IPS-18a (cell line): ENCODE measurements at regions not wholly inside any gene's neighbourhood (a gene's known extent, or its start where the extent isn't known, plus 50 kb on each side); places are given as distances from the start of the nearest gene placed in this dataset.
"Not testable (repeated sequence)": the region's sequence is repeated elsewhere in the genome, so short reads cannot be mapped to it uniquely, and the experiment has no call there.

Experiments used
- H3K27ac ChIP-seq: one replicate; pipeline ENCODE4 v1.5.1; 2013; ENCODE audit warnings: low read length
- H3K27me3 ChIP-seq: one replicate; pipeline ENCODE4 v1.6.1; 2013; ENCODE audit warnings: mild to moderate bottlenecking, low read length; ENCODE audit not compliant: control insufficient read depth, insufficient read depth
- H3K36me3 ChIP-seq: one replicate; pipeline ENCODE4 v1.6.1; 2013; ENCODE audit warnings: low read depth, low read length; ENCODE audit not compliant: control insufficient read depth
- H3K4me1 ChIP-seq: one replicate; pipeline ENCODE4 v1.6.1; 2013; ENCODE audit warnings: low read depth, low read length; ENCODE audit not compliant: control insufficient read depth
- H3K4me3 ChIP-seq: one replicate; pipeline ENCODE4 v1.5.1; 2013; ENCODE audit warnings: low read length
- H3K9ac ChIP-seq: one replicate; pipeline ENCODE4 v1.6.1; 2013; ENCODE audit warnings: mild to moderate bottlenecking, low read length, moderate library complexity
- H3K9me3 ChIP-seq: one replicate; pipeline ENCODE4 v1.6.1; 2013; ENCODE audit warnings: low read depth, low read length; ENCODE audit not compliant: control insufficient read depth

- no peaks in the 10 kb centered on the region for H3K9me3 ChIP-seq
- H3K4me3 ChIP-seq: no peak overlapping the region
- H3K9ac ChIP-seq: no peak overlapping the region
- H3K27me3 ChIP-seq: no peaks in the 10 kb centered on the region
- H3K4me1 ChIP-seq: no peaks in the 10 kb centered on the region
- H3K36me3 ChIP-seq: no peaks in the 10 kb centered on the region
- H3K27ac ChIP-seq: no peak overlapping the region
These were observed 277.7 kb upstream of the HNRNPA3 start for GRCh38 chr2:176934869-176935415.

GRCh38 chr2:176935543-176936102, 277.0 kb upstream of the HNRNPA3 start:
- Histone ChIP-seq H3K36me3 (no peaks in the 10 kb centered on the region), H3K4me3 (no peak overlapping the region), H3K27ac (no peak overlapping the region), H3K9ac (no peak overlapping the region), H3K9me3 (no peaks in the 10 kb centered on the region), H3K27me3 (no peaks in the 10 kb centered on the region), H3K4me1 (no peaks in the 10 kb centered on the region)

GRCh38 chr2:176936410-176936809, 276.2 kb upstream of the HNRNPA3 start:
- Histone ChIP-seq H3K4me3 (no peak overlapping the region), H3K9ac (no peak overlapping the region), H3K36me3 (no peaks in the 10 kb centered on the region), H3K27me3 (no peaks in the 10 kb centered on the region), H3K9me3 (no peaks in the 10 kb centered on the region), H3K4me1 (no peaks in the 10 kb centered on the region), H3K27ac (no peak overlapping the region)

- Histone ChIP-seq H3K4me1 (no peaks in the 10 kb centered on the region), H3K27ac (no peak overlapping the region), H3K4me3 (no peak overlapping the region), H3K9me3 (no peaks in the 10 kb centered on the region), H3K27me3 (no peaks in the 10 kb centered on the region), H3K9ac (no peak overlapping the region), H3K36me3 (no peaks in the 10 kb centered on the region)
These were observed 267.6 kb upstream of the HNRNPA3 start for GRCh38 chr2:176944998-176945397.

DNA sequence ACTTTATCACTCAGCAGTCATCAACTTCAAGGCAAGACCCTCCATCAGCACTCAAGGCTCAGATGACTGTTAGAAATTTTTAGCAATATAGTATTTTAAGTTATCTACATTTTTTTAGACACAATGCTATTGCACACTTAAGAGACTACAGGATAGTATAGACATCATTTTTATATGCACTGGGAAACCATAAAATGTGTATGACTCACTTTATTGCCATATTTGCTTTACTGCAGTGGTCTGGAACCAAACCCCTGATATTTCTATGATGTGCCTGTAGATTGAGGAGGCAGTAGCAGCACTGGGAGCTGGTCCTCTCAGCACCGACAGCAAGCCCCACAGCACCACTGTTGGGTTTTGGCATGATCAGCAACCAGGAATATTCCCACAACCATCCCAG, 264.8 kb upstream of the HNRNPA3 start:
- Histone ChIP-seq H3K36me3 (no peaks in the 10 kb centered on the region), H3K27me3 (no peaks in the 10 kb centered on the region), H3K9me3 (no peaks in the 10 kb centered on the region), H3K4me3 (no peak overlapping the region), H3K27ac (no peak overlapping the region), H3K9ac (no peak overlapping the region), H3K4me1 (no peaks in the 10 kb centered on the region)

DNA sequence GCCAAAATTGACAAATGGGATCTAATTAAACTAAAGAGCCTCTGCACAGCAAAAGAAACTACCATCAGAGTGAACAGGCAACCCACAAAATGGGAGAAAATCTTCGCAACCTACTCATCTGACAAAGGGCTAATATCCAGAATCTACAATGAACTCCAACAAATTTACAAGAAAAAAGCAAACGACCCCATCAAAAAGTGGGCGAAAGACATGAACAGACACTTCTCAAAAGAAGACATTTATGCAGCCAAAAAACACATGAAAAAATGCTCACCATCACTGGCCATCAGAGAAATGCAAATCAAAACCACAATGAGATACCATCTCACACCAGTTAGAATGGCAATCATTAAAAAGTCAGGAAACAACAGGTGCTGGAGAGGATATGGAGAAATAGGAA, 261.4 kb upstream of the HNRNPA3 start:
- not testable (repeated sequence) for H3K27me3 ChIP-seq, H3K4me1 ChIP-seq, H3K9me3 ChIP-seq, H3K9ac ChIP-seq, H3K4me3 ChIP-seq, H3K36me3 ChIP-seq, H3K27ac ChIP-seq

DNA sequence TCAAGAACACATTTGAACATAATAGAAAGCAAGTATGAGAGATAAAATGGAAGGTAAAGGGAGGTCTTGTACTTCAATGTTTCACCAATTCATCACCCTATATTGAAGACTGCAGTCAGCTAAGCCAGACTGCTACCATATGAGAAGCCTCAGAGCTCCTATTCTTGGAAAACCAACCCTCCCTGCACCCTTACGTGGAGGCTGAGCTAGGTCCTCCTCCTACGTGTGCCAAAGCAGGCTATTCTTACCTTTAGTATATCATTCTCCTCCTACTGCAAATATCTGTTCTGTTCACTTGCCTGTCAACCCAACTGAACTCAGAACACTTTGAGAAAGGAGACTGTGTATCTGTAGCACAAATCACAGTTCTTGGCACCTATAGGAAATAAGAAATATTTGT, 255.8 kb upstream of the HNRNPA3 start:
- Histone ChIP-seq H3K27ac (no peak overlapping the region), H3K36me3 (no peaks in the 10 kb centered on the region), H3K4me3 (no peak overlapping the region), H3K9ac (no peak overlapping the region), H3K27me3 (no peaks in the 10 kb centered on the region), H3K4me1 (peaks cover 3% of the 10 kb centered on the region), H3K9me3 (no peaks in the 10 kb centered on the region)

DNA sequence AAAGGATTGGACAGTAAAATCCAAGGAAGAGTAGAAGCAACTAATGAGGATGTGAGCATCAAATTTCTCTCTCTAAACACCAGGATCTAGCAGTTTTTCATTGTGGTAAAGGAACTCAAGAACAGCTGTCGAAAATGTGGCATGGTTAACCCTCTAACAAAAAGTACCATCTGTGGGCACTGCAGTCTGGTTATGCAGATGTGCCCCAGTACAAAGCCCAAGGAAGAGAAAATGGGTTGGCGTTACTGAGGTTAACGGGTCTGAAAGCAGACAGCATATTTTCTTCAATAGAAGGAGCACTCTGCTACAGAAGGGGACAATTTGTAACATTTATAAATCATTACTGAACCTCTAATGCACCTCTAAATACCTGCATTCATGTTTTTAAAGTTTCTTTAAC, 253.0 kb upstream of the HNRNPA3 start:
- Histone ChIP-seq H3K9me3 (no peaks in the 10 kb centered on the region), H3K4me1 (peaks cover 5% of the 10 kb centered on the region), H3K27me3 (no peaks in the 10 kb centered on the region), H3K4me3 (no peak overlapping the region), H3K9ac (no peak overlapping the region), H3K27ac (no peak overlapping the region), H3K36me3 (no peaks in the 10 kb centered on the region)

DNA sequence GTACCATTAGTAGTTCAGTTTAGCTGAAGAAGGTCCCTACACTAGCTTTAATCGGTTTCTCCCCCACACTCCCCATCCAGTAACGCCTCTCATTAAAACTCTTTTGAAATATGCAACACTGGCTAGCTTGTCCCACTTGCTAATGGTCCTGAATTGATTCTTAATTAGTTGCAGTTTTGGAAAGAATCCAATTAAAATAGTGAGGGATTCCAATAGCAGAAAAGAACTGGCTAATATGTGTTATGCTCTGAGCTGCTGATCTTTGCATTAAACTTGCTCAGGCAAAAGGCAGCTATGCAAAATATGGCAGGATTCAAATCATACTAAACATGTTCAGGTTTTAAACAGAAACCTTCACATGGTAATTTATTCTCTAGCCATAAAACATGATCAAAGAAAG, 252.5 kb upstream of the HNRNPA3 start:
- Histone ChIP-seq H3K4me1 (peaks cover 5% of the 10 kb centered on the region), H3K9ac (no peak overlapping the region), H3K4me3 (no peak overlapping the region), H3K36me3 (no peaks in the 10 kb centered on the region), H3K9me3 (no peaks in the 10 kb centered on the region), H3K27me3 (no peaks in the 10 kb centered on the region), H3K27ac (no peak overlapping the region)

- Histone ChIP-seq H3K36me3 (no peaks in the 10 kb centered on the region), H3K27me3 (no peaks in the 10 kb centered on the region), H3K4me1 (peaks cover 5% of the 10 kb centered on the region)
These were observed 251.7 kb upstream of the HNRNPA3 start for GRCh38 chr2:176960736-176961520.

DNA sequence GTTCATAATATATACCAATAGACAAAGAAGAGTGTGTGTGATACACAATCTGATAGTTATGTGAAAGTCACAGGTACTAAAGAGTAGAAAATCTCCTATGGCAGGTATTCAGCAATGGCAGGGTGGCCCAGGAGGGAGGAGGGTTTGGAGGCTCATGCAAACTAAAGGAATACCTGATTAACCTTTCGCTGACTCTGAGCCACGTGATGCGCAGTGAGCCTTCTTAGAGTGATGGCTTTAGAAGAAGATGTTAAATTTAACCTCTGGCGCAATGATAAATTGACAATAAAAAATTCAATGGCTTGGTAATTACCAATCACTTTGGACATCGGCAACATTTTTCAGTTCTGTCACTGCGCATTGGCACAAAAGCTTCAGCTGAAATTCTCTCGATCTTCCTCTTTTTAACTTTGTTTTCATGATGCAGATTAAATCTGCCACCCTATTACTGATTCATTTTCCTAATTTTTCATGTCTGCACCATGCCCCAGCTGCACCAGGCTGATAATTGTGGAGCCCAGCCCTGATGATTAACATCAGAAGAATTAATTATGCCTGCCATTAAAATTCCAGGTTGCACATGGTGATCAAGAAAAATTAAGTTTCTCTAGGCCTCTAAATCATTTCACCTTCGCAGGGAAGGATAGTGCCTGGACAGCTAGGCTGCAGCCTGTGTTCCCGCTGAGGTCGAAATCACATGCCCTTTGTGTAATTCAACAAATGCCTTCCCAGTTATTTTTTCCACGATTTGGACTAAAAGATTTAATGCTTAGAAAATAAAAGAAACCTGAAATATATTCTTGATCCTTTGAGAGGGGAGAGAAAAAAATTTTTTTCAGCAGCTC, 250.6 kb upstream of the HNRNPA3 start:
- no peak overlapping the region for H3K9ac ChIP-seq
- H3K4me3 ChIP-seq: no peak overlapping the region
- H3K27me3 ChIP-seq: no peaks in the 10 kb centered on the region
- H3K9me3 ChIP-seq: no peaks in the 10 kb centered on the region
- no peaks in the 10 kb centered on the region for H3K36me3 ChIP-seq
- H3K27ac ChIP-seq: no peak overlapping the region
- peaks cover 5% of the 10 kb centered on the region for H3K4me1 ChIP-seq

More at GRCh38 chr2:176960736-176961520, 251.7 kb upstream of the HNRNPA3 start:
- H3K9ac ChIP-seq: no peak overlapping the region
- H3K4me3 ChIP-seq: no peak overlapping the region
- H3K27ac ChIP-seq: no peak overlapping the region
- H3K9me3 ChIP-seq: no peaks in the 10 kb centered on the region
